KG1 (cell line): ENCODE measurements at regions not wholly inside any gene's neighbourhood (a gene's known extent, or its start where the extent isn't known, plus 50 kb on each side); places are given as distances from the start of the nearest gene placed in this dataset.
"Not testable (repeated sequence)": the region's sequence is repeated elsewhere in the genome, so short reads cannot be mapped to it uniquely, and the experiment has no call there.

Source experiments
- DNase-seq: peaks from one replicate; lab custom pipeline; 2025; lab: John Stamatoyannopoulos, UW

DNA sequence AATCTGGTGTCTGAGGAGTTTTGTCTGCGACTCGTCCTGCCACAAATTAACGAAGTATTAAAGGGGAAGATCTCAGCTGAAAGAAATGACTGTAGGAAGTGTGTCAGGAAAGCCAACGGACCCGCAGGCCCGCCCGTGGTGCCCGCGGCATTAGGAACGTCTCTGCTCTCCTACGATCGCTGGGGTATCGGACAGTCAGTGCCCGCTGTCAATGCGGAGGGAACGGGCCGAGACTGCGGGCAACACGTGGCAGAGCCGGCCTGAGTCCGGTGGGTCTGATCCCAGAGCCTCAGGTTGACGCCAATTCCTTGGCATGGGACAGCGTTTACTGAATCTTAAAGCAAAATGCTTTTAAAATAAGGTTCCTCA is 128.7 kb downstream of the KBTBD2 start:
- DNase-seq: no peak

DNA sequence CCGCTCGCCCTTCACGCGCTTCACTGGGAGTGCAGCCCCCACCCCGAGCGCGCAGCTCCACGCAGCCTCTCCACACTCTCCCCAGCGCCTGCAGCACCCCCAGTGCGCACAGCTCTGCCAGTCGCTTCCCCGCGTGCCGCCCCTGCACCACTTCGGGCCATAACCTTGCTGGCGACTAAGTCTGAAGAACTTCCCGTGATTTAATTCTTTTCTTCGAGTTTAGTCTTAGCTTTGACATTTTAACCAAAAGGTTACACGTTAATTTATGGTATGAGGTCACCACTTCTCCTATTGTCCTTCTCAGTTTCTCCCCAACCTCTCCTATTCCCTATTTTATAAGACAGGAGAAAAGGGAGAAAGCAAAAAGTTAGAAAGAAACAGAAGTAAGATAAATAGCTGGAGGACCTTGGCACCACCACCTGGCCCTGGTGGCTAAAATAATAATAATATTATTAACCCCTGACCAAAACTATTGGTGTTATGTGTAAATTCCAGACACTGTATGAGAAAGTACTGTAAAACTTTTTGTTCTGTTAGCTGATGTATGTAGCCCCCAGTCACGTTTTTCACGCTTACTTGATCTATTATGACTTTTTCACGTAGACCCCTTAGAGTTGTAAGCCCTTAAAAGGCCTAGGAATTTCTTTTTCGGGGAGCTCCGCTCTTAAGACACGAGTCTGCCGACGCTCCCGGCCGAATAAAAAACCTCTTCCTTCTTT is 129.2 kb downstream of the KBTBD2 start:
- not testable (repeated sequence) for DNase-seq

DNA sequence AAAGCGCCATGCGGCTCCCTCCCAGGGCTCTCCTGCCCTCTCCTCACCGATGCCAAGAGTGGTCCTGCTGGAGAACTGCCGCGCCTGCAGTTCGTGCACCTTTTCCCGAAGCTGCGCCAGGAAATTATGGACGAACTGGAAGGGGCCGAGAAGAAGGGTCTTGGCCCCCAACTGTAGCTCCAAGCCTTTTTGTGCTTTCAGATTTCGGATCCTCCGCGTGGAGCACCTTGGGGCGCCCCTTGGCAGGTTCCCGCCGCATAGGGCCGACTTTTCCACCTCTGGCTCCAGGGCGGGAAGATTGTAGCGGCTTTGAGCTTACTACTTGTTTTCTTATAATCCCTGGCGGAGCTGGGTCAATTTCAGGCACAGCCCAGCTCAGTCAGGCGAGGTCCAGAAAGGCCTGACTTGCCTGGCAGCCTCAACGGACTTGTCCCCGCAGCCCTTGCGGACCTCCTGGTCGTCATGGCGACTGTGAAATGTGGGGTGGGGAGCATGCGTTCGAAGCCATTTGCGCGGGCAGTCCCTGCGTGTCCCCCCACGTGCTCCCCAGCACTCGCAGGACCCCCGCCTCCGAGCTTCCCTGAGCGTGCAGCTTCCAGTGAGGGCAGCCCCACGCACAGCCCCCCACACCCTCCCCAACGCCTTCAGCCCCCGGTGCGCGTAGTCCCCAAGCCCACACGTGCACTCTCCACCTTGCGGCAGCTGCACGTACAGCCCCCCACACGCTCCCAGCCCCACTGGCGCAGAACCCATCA is 129.9 kb downstream of the KBTBD2 start:
- no peak for DNase-seq

DNA sequence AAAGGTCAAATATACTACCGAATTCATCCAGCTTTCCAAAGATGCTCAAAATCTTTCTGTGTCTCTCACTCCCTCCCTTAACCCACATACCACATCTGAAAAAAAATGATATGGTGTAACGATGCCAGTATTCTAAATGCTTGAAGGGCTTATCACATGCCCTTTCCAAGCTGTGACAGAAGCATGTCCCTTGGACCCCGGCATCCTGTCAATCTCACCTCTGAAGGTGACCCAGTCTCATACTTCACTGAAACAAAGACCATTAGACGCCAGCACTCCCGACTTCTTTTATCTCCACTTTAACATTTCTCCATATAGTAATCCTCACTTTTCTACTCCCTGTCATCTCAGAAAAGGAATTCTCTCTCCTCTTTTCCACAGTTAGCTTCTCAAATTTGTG is 130.8 kb downstream of the KBTBD2 start:
- not testable (repeated sequence) for DNase-seq

DNA sequence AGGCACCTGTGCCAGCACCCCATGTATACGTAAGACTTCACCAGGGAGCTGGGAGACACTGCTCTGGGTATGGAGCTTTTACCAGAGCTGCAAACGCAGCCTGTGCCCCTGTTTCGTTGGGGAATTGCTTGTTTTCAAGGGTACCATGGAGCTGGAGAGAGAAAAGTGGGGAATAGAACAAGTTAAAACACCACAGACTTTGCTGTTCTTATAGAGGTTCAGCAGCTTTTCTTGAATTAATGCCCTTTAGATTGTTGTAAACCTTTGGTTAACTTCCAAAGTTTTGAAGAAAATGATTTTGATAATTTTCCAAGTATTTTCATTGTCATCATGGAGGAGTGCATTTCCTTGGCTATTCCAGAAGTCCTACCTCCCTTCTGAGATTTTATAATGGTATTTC is 131.7 kb downstream of the KBTBD2 start:
- not testable (repeated sequence) for DNase-seq

DNA sequence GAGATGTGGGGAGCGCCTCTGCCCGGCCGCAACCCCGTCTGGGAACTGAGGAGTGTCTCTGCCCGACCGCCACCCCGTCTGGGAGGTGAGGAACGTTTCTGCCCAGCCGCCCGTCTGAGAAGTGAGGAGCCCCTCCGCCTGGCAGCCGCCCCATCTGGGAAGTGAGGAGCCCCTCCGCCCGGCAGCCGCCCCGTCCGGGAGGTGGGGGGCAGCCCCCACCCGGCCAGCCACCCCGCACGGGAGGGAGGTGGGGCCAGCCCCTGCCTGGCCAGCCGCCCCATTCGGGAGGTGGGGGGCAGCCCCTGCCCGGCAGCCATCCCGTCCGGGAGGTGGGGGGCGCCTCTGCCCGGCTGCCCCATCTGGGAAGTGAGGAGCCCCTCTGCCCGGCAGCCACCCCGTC is 137.7 kb downstream of the KBTBD2 start:
- DNase-seq: not testable (repeated sequence)

DNA sequence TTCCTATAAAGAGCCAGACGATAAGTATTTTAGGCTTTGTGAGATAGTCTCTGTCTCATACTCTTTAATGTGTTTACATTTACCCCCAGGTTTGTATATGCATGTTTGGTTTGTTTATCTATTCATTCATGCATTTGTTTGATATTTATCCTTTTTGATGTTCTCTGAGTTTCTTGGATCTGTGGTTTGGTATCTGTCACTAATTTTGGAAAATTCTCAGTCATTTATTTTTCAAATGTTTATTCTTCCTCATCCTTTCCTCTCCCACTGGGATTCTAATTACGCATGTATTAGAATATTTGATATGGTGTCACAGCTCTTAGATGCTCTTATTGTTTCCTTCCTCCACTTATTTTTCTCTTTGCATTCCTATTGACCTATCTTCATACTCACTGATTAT is 143.2 kb downstream of the KBTBD2 start:
- not testable (repeated sequence) for DNase-seq

DNA sequence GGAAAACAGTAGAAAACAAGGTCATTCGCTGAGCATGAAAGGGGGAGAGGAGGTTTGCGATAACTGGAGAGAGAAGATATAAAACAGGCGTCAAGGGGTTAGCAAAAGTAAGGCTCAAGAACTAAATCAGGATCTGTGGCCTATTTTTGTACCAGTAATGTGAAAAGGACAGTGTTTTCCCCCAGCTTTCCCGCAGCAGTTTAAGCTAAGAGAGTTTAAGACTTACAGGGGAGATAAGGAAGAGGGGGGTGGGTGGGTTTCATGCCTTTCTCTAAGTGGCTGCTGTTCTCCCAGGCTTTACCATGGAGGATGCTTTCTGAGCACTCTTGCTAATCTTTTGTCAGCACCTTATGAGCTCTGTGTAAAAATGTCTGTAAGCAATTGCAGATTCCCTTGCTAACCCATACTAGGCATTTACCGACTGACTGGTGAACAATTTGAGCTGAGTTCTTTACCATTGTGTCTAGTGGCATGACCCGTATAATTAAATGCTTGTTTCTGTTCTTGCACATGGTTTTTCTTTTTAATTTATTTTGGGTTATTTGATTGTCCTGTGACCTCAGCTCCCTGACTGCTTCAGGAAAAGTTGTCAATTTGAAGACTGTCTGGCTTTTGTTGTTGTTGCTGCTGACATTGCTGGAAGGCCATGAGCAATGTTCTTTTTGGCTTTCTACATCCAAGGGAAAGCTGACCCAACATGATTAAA is 144.0 kb downstream of the KBTBD2 start:
- not testable (repeated sequence) for DNase-seq

DNA sequence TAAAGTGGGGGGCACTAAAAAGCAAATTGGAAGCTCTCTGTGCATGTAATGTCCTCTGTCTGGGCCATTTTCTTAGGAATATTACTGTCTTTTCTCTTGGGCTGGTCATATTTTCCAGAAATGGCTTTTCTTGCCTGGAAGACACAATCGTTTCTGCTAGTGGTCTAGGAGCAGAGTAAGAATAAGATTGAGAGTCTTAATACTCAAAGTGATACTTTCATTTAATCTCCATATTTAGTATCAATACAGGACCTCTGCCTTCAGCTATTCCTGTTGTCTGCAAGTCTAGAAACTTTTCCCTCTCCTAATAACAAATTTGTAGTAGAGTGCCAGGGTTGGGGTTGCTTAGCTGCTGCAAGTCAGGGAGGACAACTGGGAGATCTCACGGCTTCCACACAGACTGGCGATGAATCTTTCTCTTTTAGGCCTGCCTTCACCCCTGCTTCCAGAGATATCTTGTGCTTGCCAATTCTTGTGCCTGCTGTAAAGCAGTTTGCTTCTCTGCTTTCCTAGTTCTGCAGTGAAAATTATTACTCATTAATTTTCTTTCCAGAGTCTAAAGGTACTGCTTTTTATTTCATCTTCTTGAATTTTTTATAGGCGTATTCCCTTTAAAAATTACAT is 149.6 kb downstream of the KBTBD2 start:
- DNase-seq: not testable (repeated sequence)

DNA sequence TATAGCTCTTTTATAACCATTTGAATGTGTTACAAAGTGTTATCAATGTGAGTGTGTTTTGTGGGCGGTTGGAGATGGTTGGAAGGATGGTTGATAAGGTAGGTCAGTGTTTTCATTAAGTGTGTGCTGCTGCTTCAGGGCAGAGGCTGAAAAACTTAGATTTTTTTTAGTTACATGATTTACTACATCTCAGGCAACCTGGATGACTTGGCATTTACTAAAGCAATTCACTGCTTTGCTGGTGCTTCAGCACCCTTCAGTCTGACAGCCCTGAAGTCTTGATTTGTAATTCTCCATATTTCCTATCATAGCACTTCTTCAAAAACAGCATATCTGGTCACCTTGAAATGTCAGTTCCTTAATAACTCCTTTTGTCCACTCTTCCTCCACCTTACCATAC is 151.8 kb downstream of the KBTBD2 start:
- DNase-seq: not testable (repeated sequence)

DNA sequence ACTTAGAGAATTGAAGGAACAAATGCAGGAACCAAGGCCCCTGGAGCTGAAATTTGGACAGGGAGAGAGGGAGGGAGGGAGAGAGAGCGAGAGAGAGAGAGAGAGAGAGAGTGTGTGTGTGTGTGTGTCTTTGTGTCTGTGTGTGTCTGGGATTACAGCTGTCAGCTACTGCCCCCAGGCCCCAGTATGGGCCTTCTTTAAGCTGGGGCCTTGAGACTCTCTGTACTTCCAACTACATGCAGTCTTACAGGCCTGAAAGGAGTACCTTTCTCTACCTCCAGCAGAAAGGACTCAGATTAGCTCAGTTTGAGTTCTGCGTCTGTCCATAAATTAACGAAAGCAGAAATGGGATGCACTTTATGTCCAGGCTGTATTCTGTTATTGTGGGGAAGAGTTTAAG is 153.2 kb downstream of the KBTBD2 start:
- not testable (repeated sequence) for DNase-seq

DNA sequence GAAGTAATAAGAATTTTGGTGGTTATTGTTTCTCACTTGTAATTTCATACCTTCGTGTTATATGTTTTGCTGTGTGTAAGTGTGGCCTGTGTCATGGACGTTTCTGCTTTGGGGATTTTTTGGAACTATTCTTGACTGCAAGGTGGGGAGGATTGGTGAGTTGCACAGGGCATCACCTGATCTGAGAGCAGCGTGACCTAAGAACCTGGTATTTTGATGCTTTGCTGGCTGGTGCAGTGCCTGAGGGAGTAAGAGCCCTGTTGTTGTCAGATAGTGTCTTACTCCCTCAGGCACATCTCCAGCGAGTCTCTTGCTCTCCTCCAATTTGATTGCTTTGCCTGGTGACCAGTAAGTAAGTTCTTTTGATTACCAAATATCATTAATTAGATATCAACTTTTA is 158.8 kb downstream of the KBTBD2 start:
- DNase-seq: not testable (repeated sequence)

DNA sequence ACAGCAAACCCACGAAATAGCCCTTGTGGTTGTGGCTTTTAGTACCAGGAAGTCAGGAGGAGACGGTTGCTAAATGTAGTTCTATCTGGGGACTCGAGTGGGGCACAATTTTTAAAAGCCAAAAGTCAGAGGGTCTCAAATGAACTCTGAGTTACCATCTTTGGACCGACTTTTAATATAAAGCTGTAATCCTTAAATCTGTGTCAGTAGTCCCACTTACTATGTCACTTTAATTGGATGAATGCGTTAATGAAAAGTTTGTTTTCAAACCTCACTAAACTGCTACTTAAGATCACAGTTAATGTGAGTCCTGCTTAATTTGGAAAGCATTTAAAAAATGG is 162.3 kb downstream of the KBTBD2 start:
- not testable (repeated sequence) for DNase-seq

DNA sequence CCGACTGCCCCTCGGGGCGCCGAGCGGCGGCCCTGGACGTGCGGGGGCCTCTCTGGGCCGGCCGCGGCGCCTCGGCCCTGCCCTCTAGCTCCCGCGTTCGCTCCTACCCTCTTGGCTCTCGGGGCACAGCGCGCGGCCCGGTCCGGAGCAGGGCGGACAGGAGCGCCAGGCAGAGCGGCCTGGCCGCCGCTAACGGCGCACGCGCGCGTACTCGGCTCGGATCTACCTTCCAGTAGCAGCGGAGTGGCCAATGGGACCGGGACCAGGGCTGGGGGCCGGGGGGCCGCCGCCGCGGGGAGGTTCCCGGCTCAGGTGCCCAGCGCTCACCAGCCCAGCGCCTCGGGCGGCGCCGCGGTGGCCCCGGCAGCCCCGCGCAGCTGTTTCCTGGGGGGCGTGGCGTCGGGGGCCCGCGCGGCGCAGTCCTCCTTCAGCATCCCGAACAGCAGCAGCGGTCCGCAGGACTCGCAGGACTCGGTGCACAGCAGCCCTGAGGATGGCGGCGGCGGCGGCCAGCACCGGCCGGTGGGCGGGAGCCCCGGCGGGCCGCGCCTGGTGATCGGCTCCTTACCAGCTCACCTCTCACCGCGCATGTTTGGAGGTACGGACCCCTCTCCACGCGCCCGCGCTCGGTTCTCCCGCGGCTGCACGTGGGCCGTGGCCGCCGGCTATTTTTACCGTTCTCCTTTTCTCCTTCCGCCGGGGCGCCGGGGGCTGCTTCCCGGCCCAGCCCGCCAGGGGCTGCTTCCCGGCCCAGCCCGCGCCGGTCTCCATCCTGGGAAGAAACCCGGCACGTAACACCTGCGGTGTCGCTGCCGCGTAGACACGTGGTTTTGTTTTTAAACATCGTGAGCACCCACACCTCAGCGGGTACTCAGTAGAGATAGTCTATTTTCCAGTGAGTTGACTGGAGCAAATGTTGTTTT is 162.9 kb downstream of the KBTBD2 start:
- peak; percentile 5 for DNase-seq

DNA sequence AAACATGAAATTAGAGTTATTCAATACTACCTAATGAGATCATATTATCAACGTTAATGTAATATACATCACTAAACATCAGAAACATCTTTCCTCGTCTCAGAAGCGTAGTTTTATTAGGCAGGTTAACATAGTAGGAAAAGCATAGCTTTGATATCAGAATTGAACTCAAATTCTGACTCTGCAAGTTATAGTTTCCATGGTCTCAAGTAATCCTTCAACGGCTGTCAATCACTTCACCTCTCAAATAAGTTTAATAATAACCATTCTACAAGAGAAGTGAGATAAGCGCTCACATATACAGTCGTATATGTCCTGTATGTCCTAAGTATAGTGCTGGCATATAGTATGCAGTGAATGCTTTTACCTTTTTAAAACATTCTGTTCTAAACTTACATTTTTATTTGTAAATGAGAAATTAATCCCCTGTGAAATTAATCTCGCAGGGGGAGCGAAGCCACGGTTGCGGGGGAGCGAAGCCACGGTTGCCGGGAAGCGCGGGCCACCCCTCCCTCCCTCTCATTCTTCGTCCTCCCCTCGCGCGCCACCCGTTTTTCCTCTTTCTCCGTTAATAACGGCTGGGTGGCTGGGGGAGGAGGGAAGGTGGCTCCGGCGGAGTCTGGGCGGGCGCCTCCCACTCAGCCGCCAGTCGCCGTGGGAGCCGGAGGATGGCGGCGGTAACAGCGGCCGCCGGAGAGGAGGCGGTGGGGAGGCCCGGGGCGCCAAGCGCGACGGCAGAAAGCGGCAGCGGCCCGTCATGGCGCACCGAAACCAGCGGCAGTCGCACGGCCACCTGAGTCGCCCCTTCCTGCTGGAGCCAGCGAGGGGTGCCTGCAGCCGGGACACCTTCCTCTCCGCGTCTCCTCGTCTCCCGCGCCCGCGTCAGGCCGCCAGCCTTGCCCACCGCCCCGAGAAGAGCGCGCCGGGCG is 163.8 kb downstream of the KBTBD2 start:
- DNase-seq: peak; percentile 36

DNA sequence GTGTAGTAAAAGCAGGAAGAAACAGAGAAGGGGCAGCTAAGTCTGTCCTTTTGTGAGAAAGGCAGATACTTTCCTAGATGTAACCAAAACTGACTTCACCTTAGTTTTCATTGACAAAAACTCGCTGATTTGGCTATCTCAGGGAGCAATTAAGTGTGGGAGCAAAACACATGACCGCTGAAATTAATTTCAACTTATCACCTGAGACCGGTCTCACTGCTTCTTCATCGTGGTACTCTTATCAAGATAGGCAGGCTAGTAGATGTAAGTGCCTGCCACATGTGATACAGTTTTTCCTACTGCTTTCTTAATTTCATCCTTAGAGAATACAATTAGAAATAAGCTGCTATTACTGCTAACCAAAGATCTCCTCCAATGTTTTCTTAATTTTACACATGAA is 168.7 kb downstream of the KBTBD2 start:
- not testable (repeated sequence) for DNase-seq

DNA sequence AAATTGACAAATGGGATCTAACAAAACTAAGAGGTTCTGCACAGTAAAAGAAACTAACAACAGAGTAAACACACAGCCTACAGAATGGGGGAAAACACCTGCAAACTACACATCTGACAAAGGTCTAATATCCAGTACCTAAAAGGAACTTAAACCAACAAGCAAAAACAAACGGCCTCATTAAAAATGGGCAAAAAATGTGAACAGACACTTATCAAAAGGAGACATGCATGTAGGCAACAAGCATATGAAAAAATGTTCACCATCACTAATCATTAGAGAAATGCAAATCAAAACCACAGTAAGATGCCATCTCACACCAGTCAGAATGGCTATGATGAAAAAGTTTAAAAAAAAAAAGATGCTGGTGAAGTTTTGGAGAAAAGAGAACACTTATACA is 197.4 kb downstream of the KBTBD2 start:
- no peak for DNase-seq

DNA sequence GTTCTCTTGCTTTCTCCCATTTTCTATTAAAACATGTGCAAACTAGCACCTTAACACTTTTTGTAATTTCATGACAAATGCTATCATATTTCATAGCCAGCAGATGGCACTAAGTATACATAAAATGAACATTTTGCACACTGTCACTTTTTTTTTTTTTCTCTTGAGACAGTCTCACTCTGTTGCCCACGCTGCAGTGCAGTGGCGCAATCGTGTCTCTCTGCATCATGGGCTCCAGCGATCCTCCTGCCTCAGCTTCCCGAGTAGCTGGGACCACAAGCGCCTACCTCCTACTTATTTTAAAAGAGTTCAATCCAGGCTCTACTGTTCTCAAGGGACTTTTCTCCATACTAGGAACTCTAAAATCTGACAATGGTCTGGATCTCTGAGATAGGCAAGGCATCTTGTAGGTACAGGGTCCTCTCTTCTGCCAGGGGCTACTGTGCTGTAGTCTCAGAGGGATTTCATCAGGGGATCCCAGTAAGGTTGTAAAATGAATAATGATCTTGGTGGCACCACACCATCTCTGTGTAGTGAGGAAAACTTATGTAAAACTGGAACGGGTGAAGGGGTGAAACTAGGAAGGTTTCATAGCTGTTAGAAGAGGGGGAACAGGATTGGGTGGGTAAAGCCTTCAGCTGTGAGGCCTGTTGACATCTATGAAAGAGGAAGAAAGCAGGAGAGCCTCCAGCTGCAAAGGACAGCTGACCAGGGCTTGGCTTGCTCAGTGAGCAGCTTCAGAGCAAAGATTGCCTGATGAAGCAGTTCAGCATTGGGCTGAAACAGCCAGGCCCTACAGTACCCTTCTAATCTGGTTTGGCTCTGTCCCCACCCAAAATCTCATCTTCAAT is 196.9 kb downstream of the AVL9 start:
- DNase-seq: not testable (repeated sequence)

DNA sequence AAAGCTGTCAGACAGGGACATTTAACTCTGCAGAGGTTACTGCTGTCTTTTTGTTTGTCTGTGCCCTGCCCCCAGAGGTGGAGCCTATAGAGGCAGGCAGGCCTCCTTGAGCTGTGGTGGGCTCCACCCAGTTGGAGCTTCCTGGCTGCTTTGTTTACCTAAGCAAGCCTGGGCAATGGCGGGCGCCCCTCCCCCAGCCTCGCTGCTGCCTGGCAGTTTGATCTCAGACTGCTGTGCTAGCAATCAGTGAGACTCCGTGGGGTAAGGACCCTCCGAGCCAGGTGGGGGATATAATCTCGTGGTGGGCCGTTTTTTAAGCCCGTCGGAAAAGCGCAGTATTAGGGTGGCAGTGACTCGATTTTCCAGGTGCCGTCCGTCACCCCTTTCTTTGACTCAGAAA is 192.8 kb downstream of the AVL9 start:
- DNase-seq: not testable (repeated sequence)

DNA sequence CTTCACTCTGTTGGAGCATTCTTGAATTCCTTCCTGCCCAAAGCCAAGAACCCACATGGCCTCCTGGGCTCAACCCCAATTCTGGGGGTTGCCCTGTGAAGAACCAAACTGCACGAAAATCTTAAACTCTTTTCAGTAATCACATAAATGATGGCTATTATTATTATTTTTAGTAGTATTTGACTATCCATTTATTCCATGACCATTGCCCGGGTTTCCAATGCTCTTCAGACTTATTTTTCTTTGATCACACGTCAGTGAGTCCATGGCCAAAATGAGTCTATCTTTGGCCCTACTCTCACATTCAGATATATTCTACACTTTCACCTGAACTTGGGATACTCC is 185.9 kb downstream of the AVL9 start:
- DNase-seq: no peak
